HG03135 (cell line): ENCODE measurements at regions not wholly inside any gene's neighbourhood (a gene's known extent, or its start where the extent isn't known, plus 50 kb on each side); places are given as distances from the start of the nearest gene placed in this dataset.

Experiments
- ATAC-seq: cut with Tn5 transposase; IDR thresholded peaks from one replicate; pipeline ENCODE4 v1.9.1; 2021; ENCODE audit warnings: mild to moderate bottlenecking, moderate library complexity; ENCODE audit not compliant: unreplicated experiment

DNA sequence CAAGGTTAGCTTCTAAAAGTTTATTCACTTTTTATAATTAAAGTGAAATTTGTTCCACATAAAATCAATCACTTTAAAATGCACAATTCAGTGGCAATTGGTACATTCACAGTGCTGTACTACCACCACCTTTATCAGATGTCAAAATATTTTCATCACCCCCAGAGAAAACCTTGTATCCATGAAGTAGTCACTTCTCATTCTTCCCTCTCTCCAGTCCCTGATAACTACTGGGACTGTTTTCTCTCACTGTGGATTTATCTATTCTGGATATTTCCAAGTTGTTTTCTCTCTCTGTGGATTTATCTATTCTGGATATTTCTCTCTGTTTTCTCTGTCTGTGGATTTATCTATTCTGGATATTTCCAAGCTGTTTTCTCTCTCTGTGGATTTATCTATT, 435.4 kb upstream of the CNTNAP2 start:
- ATAC-seq, result no peak

- no peak for ATAC-seq
Measured at GRCh38 chr7:145665499-145666258, 450.9 kb upstream of the CNTNAP2 start.

DNA sequence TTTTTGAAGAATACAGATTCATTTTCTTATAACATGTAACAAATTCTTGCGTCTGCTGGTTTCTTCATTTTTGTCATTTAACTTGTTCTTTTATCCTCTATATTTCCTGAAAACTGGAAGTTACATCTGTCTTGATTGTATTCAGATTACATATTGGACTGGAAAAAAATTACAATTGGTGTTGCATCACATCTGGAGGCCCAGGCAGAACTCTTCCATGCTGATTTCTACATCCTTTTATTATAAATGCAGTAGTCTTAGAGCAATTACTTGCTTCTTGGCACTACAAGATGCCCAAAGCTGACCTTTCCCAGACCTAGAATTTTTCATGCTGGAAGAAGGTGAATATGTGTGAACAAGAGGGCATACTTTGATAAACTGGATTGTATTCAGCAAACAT, 460.9 kb upstream of the CNTNAP2 start:
- ATAC-seq, result no peak

GRCh38 chr7:145645135-145645515, 471.5 kb upstream of the CNTNAP2 start:
- no peak for ATAC-seq

- ATAC-seq, result no peak
Measured at GRCh38 chr7:145644426-145645134, 472.0 kb upstream of the CNTNAP2 start.

- ATAC-seq, result no peak
Measured at GRCh38 chr7:145643981-145644380, 472.6 kb upstream of the CNTNAP2 start.

- no peak for ATAC-seq
Measured at GRCh38 chr7:145633513-145633912, 483.1 kb upstream of the CNTNAP2 start.

DNA sequence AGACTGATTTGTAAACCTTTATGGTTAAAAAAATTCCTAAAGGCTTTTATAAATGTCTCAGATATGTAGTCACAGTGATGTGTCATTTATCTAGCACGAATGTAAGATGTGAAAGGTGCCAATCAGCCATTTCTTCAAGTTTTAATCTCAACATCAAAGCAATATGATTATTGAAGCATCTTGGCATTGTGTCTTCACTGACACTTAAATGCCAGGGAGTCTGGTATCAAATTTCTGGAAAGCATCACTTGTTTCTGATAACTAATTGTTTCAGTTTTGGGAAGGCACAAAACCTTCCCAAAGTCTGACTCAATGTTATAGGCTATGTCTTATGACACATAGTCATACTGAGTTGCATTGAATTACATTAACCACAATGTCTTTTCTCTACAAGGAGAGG, 492.0 kb upstream of the CNTNAP2 start:
- ATAC-seq, result no peak

GRCh38 chr7:145605963-145606362, 510.6 kb upstream of the CNTNAP2 start:
- no peak for ATAC-seq

- no peak for ATAC-seq
Measured at GRCh38 chr7:145599376-145599775, 517.2 kb upstream of the CNTNAP2 start.

DNA sequence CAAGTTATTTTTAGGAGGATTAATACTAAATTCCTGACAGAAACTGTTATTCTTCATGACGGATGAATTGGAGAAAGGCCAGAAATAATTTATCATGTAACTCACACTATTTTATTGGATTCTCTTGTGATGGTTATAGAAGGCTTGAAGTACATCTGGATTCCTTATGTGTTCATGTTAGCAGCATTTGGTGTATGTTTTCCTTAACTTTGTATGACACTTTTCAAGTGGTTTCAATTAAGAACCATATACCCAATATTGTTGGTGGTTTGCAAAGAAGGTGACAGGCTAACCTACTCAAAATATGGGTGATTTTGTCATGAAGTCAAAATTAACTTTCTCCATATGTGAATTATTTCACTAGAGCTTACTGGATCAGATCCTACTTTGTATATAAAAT, 532.2 kb upstream of the CNTNAP2 start:
- no peak for ATAC-seq

- ATAC-seq, result no peak
Measured at GRCh38 chr7:145582742-145583303, 533.8 kb upstream of the CNTNAP2 start.

GRCh38 chr7:145557805-145558204, 558.8 kb upstream of the CNTNAP2 start:
- no peak for ATAC-seq

- ATAC-seq, result no peak
Measured at GRCh38 chr7:145543242-145543641, 573.4 kb upstream of the CNTNAP2 start.

DNA sequence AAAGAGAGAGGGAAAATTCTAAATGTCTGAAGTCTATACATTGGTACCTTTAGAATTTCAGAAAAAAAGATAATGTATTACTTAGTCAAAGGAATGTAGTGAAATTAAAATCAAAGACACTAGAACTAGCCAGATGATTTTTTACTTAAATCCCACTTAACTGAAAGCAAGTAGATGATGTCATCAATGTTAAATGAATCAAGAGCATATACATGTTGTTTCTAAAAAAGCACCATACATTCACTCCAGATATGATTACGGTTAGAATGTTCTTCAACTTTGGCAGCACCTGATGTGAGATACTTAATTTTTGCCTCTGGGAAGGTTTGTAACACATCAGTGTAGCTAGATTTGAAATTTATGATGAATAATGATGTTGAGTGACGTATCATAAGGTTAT, 576.7 kb upstream of the CNTNAP2 start:
- ATAC-seq, result no peak

DNA sequence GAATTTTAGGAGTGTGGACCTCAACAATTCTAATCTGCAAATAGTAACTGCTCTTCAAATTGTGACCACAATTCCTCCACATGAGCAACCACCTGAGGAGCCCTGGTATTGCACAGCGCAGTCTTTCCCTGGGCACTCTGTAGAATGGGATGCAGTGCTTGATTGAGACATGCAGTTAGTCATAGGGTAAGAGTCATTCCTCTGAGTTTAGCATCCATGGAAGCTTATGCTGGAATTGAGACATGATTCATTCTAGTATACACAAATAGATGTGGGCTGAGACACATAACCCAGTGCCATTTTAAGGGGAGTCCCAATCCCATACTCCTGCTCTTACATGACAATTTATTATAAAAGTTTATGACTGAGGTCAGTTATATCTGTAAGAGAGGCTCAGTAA, 582.3 kb upstream of the CNTNAP2 start:
- ATAC-seq, result no peak

DNA sequence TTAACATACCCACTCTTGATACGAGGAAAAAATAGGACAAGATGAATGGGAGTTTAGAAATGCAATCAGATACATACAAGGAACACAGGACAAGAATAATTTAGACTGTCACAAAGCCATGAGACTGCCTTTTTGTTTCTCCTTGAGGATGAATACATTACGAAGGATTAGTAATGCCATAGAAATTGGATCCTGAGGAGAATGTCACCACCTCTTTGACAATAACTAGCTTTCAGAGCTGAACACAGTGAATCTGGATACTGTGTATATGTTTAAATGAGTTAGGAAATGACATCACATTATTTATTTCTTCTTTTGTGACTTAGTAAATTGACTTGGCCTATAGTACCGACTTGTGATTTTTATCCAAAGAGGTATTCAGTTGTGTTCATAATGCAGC, 596.3 kb upstream of the CNTNAP2 start:
- ATAC-seq, result no peak

- ATAC-seq, result no peak
Measured at GRCh38 chr7:145511004-145511403, 605.6 kb upstream of the CNTNAP2 start.

DNA sequence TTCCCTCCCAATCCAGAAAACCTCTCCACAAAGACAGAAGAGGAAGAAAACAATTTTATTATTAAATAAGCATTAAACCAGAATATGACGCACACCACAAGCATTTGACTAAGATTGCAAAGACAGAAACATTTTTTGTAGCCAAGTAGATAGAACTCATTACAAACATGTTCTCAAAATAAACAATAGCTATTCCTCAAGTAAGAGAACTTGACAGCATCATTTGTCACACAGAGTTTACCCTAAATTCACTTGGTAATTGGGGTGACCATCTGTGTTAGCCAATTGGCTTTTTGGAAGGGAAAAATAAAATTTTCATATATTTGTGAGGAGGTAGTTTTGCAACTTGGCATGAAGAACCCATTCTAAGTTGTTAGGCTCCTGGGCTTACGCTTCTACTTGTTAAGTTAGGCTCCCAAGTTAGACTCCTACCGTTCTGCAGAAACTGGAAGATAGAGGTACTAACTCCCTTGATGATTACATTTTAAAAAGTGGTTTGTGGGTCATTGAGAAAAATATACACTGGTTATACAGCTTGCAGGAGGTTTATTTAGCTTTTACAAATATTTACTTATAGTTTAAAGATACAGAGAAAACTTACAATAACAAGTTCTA, 618.6 kb upstream of the CNTNAP2 start:
- ATAC-seq, result no peak

- ATAC-seq, result no peak
Measured at GRCh38 chr7:145490356-145490755, 626.2 kb upstream of the CNTNAP2 start.

GRCh38 chr7:145489609-145490008, 627.0 kb upstream of the CNTNAP2 start:
- ATAC-seq, result no peak

- no peak for ATAC-seq
Measured at GRCh38 chr7:145488816-145489215, 627.8 kb upstream of the CNTNAP2 start.
